Kidney glomerular epithelial cell (primary cell): ENCODE measurements at regions not wholly inside any gene's neighbourhood (a gene's known extent, or its start where the extent isn't known, plus 50 kb on each side); places are given as distances from the start of the nearest gene placed in this dataset.
A peak's percentile ranks its signal among the peaks of the same experiment; 100 is the strongest.

Experiments used
- DNase-seq: peaks from one replicate; lab custom pipeline; 2025; lab: John Stamatoyannopoulos, UW

GRCh38 chr18:44500808-44501610 lies 179.7 kb upstream of the SETBP1 start:
- DNase-seq = peak; percentile 6

DNA sequence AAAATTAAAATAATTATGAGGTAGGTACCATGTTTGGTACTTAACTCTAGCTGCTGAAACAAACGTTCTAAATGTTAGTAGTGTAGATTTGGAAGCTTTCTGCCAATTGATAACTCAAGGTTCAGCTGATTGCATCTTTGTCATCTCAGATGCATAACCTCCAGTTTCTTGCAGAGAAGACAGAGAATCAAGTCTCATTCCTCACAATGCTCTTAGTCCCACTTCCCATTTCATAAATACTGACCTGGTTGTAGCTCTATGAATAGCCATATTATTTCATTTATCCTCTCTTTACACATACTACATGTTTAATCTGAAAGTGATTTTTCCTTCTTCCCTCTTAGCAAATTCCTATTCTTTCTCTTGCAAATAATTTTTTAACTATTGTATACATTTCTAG lies 178.5 kb upstream of the SETBP1 start:
- DNase-seq = no peak

DNA sequence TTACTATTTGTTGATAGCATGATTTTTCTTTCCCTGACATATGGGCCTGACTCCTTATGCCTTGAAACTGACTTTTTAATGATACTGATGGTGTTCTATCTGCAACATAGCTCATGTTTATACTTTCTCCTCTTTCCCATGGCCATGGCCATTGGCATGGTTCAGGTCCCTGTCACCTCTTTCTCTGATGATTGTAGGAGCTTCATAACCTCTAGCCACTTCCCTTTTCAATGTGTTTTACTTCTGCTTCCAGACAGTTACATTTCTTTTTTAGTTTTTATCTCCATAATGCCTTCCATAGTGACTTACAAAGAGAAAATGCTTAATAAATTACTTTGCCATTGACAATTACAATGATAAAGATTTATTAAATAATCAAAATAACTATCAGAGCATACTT lies 177.9 kb upstream of the SETBP1 start:
- DNase-seq = no peak

DNA sequence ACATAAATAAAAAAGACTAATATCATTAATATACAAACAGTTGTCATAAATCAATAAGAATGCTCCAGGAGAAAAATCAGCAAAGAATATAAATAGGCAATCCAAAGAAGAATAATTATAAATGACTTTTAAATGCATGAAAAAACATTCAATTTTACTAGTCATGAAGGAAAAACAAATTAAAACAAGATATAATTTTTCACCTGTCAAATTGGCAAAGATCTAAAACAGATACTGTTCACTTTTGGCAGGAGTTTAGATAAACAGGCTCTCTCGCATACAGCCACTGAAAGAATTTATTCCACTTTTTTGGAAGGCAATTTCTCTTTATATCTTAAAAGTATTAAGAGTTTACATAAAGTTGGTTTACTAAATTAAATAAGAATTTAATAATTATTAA lies 176.8 kb upstream of the SETBP1 start:
- no peak for DNase-seq

DNA sequence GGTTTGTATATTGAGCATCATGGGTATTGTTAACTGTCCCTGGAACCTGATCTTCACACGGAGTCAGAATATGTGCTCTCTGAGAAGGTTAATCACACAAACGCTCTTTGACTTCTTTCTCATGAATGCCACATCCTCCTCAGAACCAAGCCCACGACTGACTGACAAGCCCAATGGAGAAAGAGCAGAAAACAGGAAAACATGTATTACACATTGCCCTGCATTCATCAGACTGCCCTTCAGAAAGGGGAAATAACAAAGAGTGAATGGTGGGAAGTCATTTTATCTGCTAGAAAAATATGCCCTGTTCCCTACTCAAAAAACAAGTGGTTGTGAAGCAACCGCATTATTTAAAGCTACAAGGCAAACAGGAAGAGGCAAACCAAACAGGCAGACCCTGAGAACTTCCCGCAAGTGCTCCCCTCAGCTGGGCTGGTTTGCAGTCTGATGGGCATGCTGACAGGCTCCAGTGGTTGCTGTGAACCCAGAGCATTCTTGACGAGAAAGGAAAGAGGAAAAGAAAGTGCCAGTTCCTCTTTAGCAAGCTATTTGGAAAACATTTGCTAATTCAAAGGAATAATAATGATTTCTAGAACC lies 172.9 kb upstream of the SETBP1 start:
- no peak for DNase-seq

DNA sequence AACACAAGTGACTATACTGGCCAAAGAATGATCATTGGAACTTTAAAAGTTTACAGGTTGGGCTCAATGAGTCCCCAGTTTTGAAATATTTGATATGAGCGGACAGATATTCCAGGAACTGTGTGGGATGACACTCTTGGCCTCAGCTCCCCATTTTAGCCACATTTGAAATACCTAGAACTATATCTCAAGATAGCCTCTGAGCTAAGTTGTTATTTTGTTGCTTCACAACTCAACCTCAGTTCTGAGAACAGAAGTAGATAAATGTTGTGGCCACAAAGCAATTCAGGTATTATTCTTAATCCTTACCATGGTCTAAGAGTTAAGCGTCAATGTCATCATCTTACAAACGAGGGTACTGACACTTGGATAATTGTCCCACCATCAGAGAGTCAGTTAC lies 172.2 kb upstream of the SETBP1 start:
- DNase-seq = no peak

DNA sequence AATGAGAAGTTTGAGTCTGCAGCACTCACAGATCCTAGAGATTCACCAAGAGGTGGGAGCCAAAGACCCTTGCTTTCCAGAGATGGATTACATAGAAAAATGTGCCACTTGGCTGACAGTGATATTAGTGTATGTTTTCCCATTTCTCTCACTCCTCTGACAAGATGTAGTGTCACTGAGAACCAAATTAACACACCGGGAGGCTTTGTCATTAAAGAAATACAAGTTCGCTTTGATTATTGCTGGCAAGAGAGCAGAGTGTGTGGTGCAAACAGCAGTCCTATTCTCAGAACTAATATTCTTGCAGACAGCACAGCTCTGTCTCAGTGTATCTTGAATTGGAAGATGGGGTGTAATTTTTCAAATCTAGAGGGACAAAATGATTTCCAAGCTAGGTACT lies 171.6 kb upstream of the SETBP1 start:
- no peak for DNase-seq

GRCh38 chr18:44510390-44510789 lies 170.3 kb upstream of the SETBP1 start:
- no peak for DNase-seq

GRCh38 chr18:44513233-44513632 lies 167.5 kb upstream of the SETBP1 start:
- no peak for DNase-seq

DNA sequence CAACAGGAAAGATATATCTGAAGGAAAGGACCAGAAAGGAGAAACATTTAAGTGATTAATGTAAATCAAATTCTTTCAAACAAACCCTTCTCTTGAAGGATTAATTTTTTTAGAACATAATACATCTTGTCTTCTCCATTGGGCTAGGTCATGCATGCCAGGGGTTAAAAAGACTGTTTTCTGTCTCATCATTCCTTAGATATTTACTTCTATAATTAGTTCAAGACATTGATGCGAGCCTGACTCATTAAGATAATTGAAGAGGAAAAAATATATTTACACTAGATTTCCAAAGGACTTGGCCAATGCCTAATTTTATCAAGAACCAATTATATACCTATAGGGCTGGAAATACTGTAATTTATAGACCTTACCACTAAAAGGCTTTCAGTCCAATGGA lies 166.6 kb upstream of the SETBP1 start:
- DNase-seq = no peak

- DNase-seq = no peak
These were observed 165.9 kb upstream of the SETBP1 start for GRCh38 chr18:44514766-44515165.

GRCh38 chr18:44516450-44516849 lies 164.2 kb upstream of the SETBP1 start:
- no peak for DNase-seq

GRCh38 chr18:44517136-44517535 lies 163.6 kb upstream of the SETBP1 start:
- no peak for DNase-seq

DNA sequence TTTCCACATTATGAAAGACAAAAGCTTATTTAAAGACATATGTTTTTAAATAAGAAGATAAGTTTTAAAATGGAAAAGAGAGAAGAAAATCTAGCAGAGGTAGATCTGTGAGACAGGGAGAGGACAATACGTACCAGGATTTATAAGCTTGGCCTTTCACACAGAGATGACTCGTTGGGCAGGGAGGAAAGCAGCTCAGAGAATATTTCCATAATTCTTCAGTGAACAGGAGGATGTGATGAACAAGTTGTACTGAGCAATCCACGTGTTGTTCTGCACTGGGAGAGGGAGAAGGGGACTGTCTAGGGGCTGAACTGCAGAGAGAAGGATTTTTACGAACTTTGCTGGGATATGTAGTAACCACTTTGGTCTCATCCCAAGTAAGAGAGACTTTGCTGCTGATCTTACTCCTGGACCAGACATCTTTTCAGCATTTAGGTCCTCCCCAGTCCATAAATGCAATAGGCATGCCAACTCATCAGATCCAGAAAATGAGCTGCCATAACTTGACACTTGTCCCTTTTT lies 162.5 kb upstream of the SETBP1 start:
- DNase-seq = peak; percentile 3

DNA sequence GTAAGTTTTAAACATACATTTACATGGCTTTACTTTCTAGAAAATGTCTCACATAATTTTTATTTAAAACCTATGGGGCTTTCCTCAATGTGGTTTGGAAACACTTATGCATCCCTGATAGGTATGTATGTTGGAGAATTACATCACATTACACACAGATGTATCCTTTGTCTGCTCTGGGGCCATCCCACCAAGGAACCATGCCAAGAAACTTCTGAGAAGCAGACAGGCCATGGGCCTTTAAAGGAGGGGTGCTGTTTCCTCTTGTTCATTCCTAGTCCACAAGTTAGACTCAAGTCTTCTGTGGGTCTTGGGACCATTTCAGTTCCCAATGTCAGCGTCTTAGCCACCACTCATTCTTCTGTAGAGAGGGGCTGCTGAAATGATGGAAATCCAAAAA lies 162.0 kb upstream of the SETBP1 start:
- DNase-seq = no peak

- peak; percentile 7 for DNase-seq
These were observed 159.6 kb upstream of the SETBP1 start for GRCh38 chr18:44520981-44521667.

DNA sequence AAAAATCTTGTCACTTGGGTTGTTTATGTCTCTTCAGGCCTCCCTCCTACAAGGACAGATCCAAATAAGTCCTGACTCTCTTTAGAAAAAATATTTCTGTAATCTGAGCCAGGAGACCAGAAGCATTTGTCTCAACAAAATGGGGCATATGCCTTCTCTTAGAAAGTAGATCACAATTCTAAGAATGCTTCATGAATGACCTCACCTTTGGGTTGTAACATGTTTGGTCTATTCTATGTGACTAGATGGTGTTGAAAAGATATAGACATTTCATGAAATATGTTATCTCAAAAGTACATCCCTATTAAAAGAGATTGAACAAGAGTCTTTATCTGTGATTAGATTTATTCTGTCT lies 159.0 kb upstream of the SETBP1 start:
- no peak for DNase-seq

GRCh38 chr18:44526705-44527415 lies 153.8 kb upstream of the SETBP1 start:
- no peak for DNase-seq

- DNase-seq = no peak
These were observed 147.6 kb upstream of the SETBP1 start for GRCh38 chr18:44533071-44533470.

DNA sequence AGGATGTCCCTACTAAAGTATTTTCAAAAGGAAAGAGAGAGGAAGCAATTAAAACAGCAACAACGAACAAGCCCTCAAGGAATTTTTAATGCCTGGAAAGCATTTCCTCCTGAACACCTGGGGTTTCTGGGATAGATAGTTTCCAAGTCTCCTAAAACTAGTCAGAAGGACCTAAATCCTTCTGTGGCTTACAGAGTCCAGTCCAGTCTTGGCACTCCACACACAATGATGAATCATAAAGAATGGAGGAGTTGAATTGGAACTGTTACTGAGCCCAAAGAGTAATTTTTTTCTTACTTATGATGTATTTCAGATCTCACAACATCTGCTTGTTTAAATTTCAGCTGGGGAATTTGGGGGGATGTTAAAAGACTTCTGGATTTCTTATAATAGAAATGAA lies 144.6 kb upstream of the SETBP1 start:
- peak; percentile 39 for DNase-seq

GRCh38 chr18:44536619-44537018 lies 144.1 kb upstream of the SETBP1 start:
- no peak for DNase-seq

GRCh38 chr18:44537526-44537925 lies 143.2 kb upstream of the SETBP1 start:
- DNase-seq = peak; percentile 80
